HG03520 (cell line): ENCODE measurements at regions not wholly inside any gene's neighbourhood (a gene's known extent, or its start where the extent isn't known, plus 50 kb on each side); places are given as distances from the start of the nearest gene placed in this dataset.

Experiments used
- ATAC-seq: cut with Tn5 transposase; IDR thresholded peaks from one replicate; pipeline ENCODE4 v1.9.1; 2021; ENCODE audit warnings: mild to moderate bottlenecking, moderate library complexity; ENCODE audit not compliant: unreplicated experiment

DNA sequence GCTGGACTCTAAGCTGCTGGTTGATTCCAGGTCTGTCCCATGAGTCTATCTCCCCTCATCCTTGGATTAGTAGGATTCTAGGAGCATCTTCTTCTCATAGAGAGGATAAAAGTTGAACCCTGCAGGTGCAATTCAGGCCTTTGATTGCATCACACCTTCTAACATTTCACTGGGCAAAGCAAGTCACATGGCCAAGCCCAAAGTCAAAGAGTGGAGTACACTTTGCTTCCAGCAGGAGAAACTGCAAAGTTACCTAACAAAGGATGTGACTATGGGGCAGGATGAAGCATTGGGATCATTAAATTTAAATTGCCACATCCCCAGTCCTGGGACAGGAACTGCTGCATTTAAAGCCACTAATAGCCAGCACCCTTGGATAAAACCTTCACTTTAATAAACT is 51.0 kb upstream of the EGFLAM start:
- no peak for ATAC-seq

DNA sequence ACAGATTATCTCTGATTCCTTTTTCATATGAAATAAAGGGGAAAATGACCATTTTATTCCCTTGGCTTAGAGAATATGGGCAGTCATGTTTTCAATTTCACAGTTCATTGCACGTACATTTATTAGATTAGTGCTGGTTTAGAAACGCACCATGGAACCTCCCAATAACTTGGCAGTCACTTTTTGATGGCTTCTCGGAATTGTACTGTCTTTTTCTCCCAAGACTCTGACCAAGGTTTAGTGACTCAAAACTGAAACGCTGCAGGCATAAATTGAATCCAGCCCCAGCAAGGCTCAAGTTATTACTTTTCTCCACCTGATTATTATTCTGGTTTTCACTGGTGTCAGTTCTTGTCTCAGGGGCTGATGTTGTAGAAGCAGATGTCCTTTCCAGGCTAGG is 55.6 kb upstream of the EGFLAM start:
- no peak for ATAC-seq

GRCh38 chr5:38200872-38201557 is 57.3 kb upstream of the EGFLAM start:
- no peak for ATAC-seq

DNA sequence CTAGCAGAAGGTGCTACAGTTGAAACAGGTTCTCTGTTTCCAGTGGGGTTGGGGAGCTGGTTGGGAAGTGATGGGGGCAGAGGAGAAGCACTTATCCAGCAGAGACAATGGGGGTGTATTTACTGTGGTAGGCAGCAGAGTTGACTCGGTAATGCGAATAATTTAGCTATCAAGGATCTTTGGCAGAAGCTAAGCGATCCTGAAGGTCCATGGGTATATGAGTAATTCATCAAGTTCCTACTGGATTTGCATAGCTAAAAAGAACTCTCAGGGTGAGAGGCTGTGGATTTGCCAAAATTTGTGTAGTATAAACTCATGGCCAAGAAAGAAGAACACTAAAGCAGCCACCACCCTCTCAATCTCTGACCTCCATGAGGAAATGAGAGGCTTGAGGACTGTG is 61.2 kb upstream of the EGFLAM start:
- ATAC-seq = no peak

- ATAC-seq = peak; percentile 67
Observed at GRCh38 chr5:38193015-38193581, 65.3 kb upstream of the EGFLAM start.

DNA sequence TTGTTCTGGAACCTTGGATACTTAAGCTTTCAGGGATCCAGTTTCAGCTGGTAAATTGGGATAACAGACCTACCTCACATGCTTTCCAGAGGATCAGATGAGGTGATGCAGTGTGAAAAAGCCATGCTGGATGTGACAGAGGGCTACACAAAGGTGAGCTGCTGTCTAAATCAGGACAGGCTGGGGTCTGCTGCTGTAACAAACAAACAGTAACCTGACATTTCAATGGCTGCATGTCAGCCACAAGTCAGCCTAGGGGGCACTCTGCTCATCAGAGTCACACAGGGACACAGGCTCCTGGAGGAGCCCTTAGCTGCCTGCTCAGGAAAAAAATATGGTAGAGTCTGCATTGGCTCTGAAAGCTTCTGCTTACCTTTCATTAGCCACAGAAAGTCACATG is 66.7 kb upstream of the EGFLAM start:
- no peak for ATAC-seq

DNA sequence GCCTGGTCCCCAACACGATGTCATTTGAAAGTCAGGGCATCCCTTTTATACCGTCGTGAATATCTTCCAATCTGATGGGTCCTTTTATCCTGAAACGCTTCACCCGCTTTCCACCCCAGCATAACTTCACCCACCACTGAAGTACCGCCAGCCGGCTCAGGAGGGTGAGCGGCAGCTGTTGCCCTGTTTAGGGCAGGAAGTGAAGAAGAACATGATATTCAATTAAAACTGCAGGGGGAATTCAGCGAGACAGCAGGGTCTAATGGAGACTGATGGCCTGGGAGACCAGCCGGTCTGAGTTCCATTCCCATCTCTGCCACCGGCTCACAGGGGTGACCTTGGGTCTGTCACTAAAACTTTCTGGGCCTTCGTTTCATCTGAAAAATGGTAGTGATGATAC is 68.2 kb upstream of the EGFLAM start:
- ATAC-seq = no peak

- ATAC-seq = no peak
Observed at GRCh38 chr5:38189081-38189504, 69.3 kb upstream of the EGFLAM start.

- no peak for ATAC-seq
Observed at GRCh38 chr5:38188591-38188990, 69.8 kb upstream of the EGFLAM start.

DNA sequence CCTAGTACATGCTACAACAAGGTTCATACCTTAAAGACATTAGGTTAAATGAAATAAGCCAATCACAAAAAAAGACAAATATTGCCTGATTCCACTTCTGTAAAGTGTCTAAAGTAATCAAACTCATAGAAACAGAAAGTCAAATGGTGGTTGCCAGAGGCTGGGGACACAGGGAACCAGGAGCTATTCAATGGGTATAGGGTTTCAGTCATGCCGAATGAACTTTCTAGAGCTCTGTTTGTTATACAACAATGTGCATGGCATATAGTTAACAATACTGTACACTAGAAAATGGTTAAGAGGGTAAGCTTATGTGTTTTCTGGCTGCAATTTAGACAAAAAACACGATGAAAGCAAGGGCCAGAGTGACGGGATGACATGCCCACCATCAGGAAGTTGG is 70.8 kb upstream of the EGFLAM start:
- ATAC-seq = no peak

GRCh38 chr5:38184627-38185026 is 73.7 kb upstream of the EGFLAM start:
- ATAC-seq = no peak

GRCh38 chr5:38182991-38183390 is 75.4 kb upstream of the EGFLAM start:
- ATAC-seq = no peak

DNA sequence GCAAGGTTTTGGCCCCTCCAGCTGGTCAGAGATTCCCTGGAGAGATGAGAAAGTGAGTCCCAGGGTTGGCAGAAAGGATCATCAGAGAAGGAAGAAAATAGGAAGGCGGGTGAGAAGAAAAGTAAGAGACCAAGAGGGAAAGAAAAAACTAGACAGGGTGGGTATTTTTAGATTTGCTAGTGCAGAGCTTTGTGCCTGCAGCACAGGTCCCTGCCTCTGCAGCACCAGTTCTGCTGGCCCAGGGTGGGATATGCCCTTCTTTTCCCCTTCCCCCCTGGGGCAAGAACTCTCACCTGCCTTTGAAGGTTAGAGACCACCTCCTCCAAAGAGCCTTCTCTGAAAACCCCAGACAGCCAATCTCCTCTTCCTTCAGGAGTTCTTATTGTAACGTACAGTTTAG is 90.3 kb upstream of the EGFLAM start:
- no peak for ATAC-seq

DNA sequence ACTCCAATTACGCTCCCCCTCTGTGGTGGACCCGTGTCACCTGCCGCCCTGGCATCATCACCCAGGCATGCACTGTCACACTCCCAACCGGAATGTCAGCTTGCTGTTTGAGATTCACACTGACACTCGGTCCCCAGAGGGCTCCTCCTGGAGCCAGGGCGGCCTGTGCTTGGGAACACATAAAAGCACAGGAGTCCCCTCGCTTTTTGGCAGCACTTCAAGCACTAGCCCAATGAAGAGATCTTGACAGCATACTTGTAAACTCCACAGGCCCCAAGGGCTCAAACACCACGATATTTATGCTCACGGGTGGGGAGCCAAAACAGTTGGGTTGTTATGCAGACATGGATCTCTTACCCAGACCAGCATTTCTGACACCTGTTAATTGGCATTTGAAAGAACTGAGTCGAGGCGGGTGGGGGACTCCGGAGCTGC is 90.8 kb upstream of the EGFLAM start:
- no peak for ATAC-seq

GRCh38 chr5:38166832-38167231 is 91.5 kb upstream of the EGFLAM start:
- no peak for ATAC-seq

GRCh38 chr5:38165435-38165834 is 92.9 kb upstream of the EGFLAM start:
- ATAC-seq = no peak

DNA sequence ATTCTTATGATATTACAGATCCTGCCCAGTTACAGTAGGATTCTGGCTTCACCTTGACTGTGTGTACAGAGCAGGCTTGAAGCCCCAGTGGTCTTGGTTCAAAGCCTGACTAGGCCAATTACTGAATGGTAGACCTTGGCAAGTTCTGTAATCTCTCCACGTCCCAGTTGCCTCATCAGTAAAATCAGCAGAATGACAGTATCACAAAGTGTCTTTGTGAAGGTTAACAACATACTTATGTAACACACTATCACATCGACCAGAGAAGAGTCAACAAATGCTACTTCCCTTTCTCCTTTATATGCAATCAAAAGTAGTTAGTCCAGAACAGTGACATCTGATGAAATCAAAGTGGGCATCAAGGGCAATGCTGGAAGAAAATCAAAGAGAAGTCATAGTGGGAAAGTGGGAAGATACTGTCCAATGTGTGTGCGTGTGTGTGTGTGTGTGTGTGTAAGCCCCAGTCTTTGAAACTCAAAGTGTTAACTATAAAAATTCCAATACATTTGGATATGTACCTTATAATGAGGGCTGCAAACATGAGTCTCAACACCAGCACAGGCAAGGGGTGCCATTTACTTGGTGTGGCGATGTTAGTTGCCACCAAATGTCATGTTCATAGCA is 93.5 kb upstream of the EGFLAM start:
- no peak for ATAC-seq

DNA sequence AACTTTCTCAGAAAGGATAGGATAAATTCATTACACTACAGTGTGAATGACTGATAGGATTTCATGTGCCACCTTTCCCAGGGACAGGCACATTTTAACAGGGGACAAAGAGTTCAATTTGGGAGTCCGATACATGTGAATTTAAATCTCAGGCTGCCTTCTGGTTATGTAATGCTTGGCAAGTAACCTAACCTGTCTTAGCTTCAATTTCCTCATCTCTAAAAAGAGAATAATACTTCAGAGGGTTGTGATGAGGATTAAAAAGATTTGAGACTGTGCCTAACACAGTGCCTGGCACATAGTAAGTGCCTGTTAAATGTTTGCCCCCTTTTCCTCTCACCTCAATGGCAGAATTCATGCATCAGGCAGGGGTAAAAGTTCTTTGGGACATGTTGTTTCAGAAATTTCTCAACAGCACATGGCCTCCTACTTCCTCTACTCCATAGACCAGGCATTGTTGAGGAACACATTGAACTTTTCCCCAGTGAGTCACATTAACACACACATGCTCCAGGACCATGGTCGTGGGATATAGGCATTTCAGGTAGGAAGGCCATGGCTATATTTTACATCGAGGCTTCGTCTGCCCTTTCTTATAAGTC is 94.6 kb upstream of the EGFLAM start:
- ATAC-seq = no peak

- no peak for ATAC-seq
Observed at GRCh38 chr5:38162625-38163024, 95.7 kb upstream of the EGFLAM start.

DNA sequence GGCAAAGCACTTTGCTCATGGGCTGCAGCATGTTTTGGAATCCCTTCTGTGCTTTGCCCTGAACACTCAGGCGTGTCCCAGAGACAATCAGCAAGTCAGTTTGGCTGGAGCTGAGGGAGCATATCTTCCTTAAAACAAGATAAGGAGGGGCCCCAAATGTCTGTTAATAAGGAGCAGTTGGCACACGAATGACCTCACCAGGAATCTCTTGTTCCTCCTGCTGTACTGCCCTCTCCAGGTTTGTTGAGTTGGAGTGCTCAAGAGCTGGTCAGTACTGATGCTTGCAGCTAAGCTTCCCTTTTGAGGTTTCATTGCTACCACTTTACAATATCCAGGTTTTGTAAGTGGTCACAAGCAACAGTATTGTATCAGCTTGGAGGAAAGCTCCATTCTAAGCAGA is 101.3 kb upstream of the EGFLAM start:
- ATAC-seq = no peak

GRCh38 chr5:38154615-38155204 is 103.6 kb upstream of the EGFLAM start:
- ATAC-seq = no peak

- no peak for ATAC-seq
Observed at GRCh38 chr5:38151878-38152277, 106.5 kb upstream of the EGFLAM start.
